Hematopoietic multipotent progenitor cell treated with erythropoietin and hydrocortisone succinate and interleukin-3 and kit ligand, for 8 days (in vitro differentiated cells): ENCODE measurements at regions not wholly inside any gene's neighbourhood (a gene's known extent, or its start where the extent isn't known, plus 50 kb on each side); places are given as distances from the start of the nearest gene placed in this dataset.

Source experiments
- DNase-seq: peaks from one replicate; pipeline ENCODE4 v3.0.0-alpha.2; 2015

GRCh38 chr5:6058055-6058715, 320.2 kb downstream of the MED10 start:
- no peak for DNase-seq

GRCh38 chr5:6056280-6056679, 322.1 kb downstream of the MED10 start:
- DNase-seq: no peak

GRCh38 chr5:6049662-6050061, 328.7 kb downstream of the MED10 start:
- no peak for DNase-seq

- no peak for DNase-seq
These were observed 329.6 kb downstream of the MED10 start for GRCh38 chr5:6048746-6049145.

GRCh38 chr5:6046296-6046967, 331.9 kb downstream of the MED10 start:
- no peak for DNase-seq

- no peak for DNase-seq
These were observed 334.6 kb downstream of the MED10 start for GRCh38 chr5:6043491-6044310.

- DNase-seq: no peak
These were observed 336.3 kb downstream of the MED10 start for GRCh38 chr5:6041977-6042550.

- DNase-seq: no peak
These were observed 339.2 kb downstream of the MED10 start for GRCh38 chr5:6039111-6039510.

- no peak for DNase-seq
These were observed 342.3 kb downstream of the MED10 start for GRCh38 chr5:6036006-6036405.

GRCh38 chr5:6029811-6030271, 348.5 kb downstream of the MED10 start:
- no peak for DNase-seq

- DNase-seq: no peak
These were observed 351.5 kb downstream of the MED10 start for GRCh38 chr5:6026766-6027406.

- no peak for DNase-seq
These were observed 358.7 kb downstream of the MED10 start for GRCh38 chr5:6019612-6020011.

- no peak for DNase-seq
These were observed 364.8 kb downstream of the MED10 start for GRCh38 chr5:6013506-6013905.

- no peak for DNase-seq
These were observed 367.1 kb downstream of the MED10 start for GRCh38 chr5:6011199-6011598.

- DNase-seq: no peak
These were observed 371.5 kb downstream of the MED10 start for GRCh38 chr5:6006838-6007314.

GRCh38 chr5:6003040-6003825, 375.1 kb downstream of the MED10 start:
- DNase-seq: no peak

- DNase-seq: no peak
These were observed 377.5 kb downstream of the MED10 start for GRCh38 chr5:6000867-6001266.

GRCh38 chr5:5995819-5996218, 382.5 kb downstream of the MED10 start:
- DNase-seq: no peak

- DNase-seq: no peak
These were observed 391.7 kb downstream of the MED10 start for GRCh38 chr5:5986492-5987178.

- DNase-seq: no peak
These were observed 393.0 kb downstream of the MED10 start for GRCh38 chr5:5985332-5985731.

- DNase-seq: no peak
These were observed 394.9 kb downstream of the MED10 start for GRCh38 chr5:5983261-5983980.
